B cell (primary cell): ENCODE measurements at regions not wholly inside any gene's neighbourhood (a gene's known extent, or its start where the extent isn't known, plus 50 kb on each side); places are given as distances from the start of the nearest gene placed in this dataset.

Experiments
- ATAC-seq: fragments of 200-7000 bp; cut with Tn5 transposase; one replicate; pipeline ENCODE4 v1.10.0; 2021; ENCODE audit warnings: low read depth, mild to moderate bottlenecking, moderate number of reproducible peaks, moderate library complexity
- CTCF ChIA-PET: fragments of 350-600 bp; sonication (Branson Sonifier 250); formaldehyde crosslinking; loops from one replicate; lab custom pipeline; 2021; ENCODE audit warnings: antibody characterized with exemption, inconsistent platforms; lab: Charles Lee
- POLR2A ChIA-PET: fragments of 350-600 bp; sonication (Branson Sonifier 250); formaldehyde crosslinking; loops from one replicate; lab custom pipeline; 2021; ENCODE audit warnings: antibody characterized with exemption; lab: Charles Lee
- DNase-seq: peaks from one replicate; pipeline ENCODE4 v3.0.0; 2013
- H2AFZ ChIP-seq: 2 replicates; pipeline ENCODE4 v1.6.1; 2012; ENCODE audit warnings: mild to moderate bottlenecking, low read depth, low read length; ENCODE audit not compliant: insufficient read depth, poor library complexity, severe bottlenecking
- H3K27ac ChIP-seq, 2 donors: 1 replicate in 1 of 2; 2 replicates in 1 of 2; pipeline ENCODE4 v1.5.1; 2012 to 2013; ENCODE audit warnings: low read length in 2 of 2, mild to moderate bottlenecking in 2 of 2, moderate library complexity in 1 of 2
- H3K27me3 ChIP-seq, 4 experiments: fragments of 200-600 bp in 1 of 4; sonication (generic) in 1 of 4; replicated peaks in 1 of 4; 1 replicate in 2 of 4; 2 replicates in 2 of 4; pipeline versions ENCODE4 v1.6.1 to v1.7.0; 2013 to 2016; ENCODE audit warnings: low read length in 3 of 4, mild to moderate bottlenecking in 2 of 4, mixed read lengths in 1 of 4, moderate library complexity in 1 of 4; ENCODE audit not compliant: insufficient read depth in 4 of 4, control insufficient read depth in 3 of 4; ENCODE audit errors: control extremely low read depth in 1 of 4
- H3K36me3 ChIP-seq, 2 experiments: replicated peaks in 1 of 2; 1 replicate in 1 of 2; 2 replicates in 1 of 2; pipeline versions ENCODE4 v1.6.1 to v1.7.1; 2013; ENCODE audit warnings: low read length in 1 of 2; ENCODE audit not compliant: insufficient read depth in 2 of 2, control insufficient read depth in 1 of 2; ENCODE audit errors: control extremely low read depth in 1 of 2, extremely low read depth in 1 of 2
- H3K4me1 ChIP-seq, 2 donors: fragments of 200-600 bp in 1 of 2; sonication (generic) in 1 of 2; 1 replicate in 1 of 2; 2 replicates in 1 of 2; pipeline versions ENCODE4 v1.5.1 to v1.6.1; 2013 to 2017; ENCODE audit warnings: low read length in 2 of 2; ENCODE audit not compliant: control insufficient read depth in 2 of 2, insufficient read depth in 2 of 2
- H3K4me2 ChIP-seq: replicated peaks from 2 replicates; pipeline ENCODE3; 2012; ENCODE audit warnings: mild to moderate bottlenecking, low read depth, low read length; ENCODE audit not compliant: poor library complexity, severe bottlenecking
- H3K4me3 ChIP-seq, 5 experiments: fragments of 200-600 bp in 1 of 5; sonication (generic) in 1 of 5; 1 replicate in 3 of 5; 2 replicates in 2 of 5; pipeline versions ENCODE4 v1.5.1 to v1.7.0; 2011 to 2016; ENCODE audit warnings: low read length in 4 of 5, mild to moderate bottlenecking in 4 of 5, low read depth in 2 of 5, control low read depth in 1 of 5, moderate library complexity in 1 of 5; ENCODE audit not compliant: insufficient read depth in 1 of 5; ENCODE audit errors: control extremely low read depth in 1 of 5, extremely low read depth in 1 of 5
- H3K79me2 ChIP-seq: fragments of 200-600 bp; sonication (generic); one replicate; pipeline ENCODE4 v1.6.0; 2016; ENCODE audit warnings: low read length; ENCODE audit not compliant: control insufficient read depth, insufficient read depth
- H3K9ac ChIP-seq: fragments of 200-600 bp; sonication (generic); 2 replicates; pipeline ENCODE4 v1.6.1; 2017; ENCODE audit warnings: mild to moderate bottlenecking, low read length, moderate library complexity
- H3K9me3 ChIP-seq, 3 donors: one replicate each; pipeline versions ENCODE4 v1.6.1 to v1.7.1; 2013; ENCODE audit warnings: low read length in 2 of 3; ENCODE audit not compliant: control insufficient read depth in 2 of 3, insufficient read depth in 1 of 3; ENCODE audit errors: control extremely low read depth in 1 of 3
- H4K20me1 ChIP-seq: 2 replicates; pipeline ENCODE4 v1.6.0; 2012; ENCODE audit warnings: mild to moderate bottlenecking, low read length; ENCODE audit not compliant: insufficient read depth, control insufficient read depth, poor library complexity, severe bottlenecking
- H3K27ac Mint-ChIP-seq: one replicate; pipeline ENCODE4 v1.8.0; 2021; ENCODE audit warnings: mixed read lengths
- H3K27me3 Mint-ChIP-seq: one replicate; pipeline ENCODE4 v1.8.0; 2021; ENCODE audit warnings: mixed read lengths
- H3K4me1 Mint-ChIP-seq: one replicate; pipeline ENCODE4 v1.8.0; 2021; ENCODE audit warnings: mixed read lengths
- H3K4me3 Mint-ChIP-seq: one replicate; pipeline ENCODE4 v1.8.0; 2021; ENCODE audit warnings: mixed read lengths
- H3K9me3 Mint-ChIP-seq: one replicate; pipeline ENCODE4 v1.8.0; 2022; ENCODE audit warnings: mixed read lengths; ENCODE audit not compliant: insufficient read depth
- EZH2 ChIP-seq: IDR thresholded peaks from 2 replicates; pipeline ENCODE4 v1.6.1; 2012; ENCODE audit warnings: borderline replicate concordance, low read depth, mild to moderate bottlenecking, moderate library complexity, low read length; ENCODE audit not compliant: insufficient read depth, poor library complexity, severe bottlenecking
- WGBS: methylation state at CpG from one replicate; pipeline ENCODE4 v1.1.5; 2013; ENCODE audit warnings: missing lambda C conversion rate; ENCODE audit not compliant: insufficient coverage; 5-methylcytosine and 5-hydroxymethylcytosine counted together
- intact Hi-C: fragments of 100-400 bp; cut with micrococcal nuclease; formaldehyde crosslinking; loops from one replicate; pipeline ENCODE4 v1.10.0; 2022
- TF ChIP-seq, protein P1 (sequence below): fragments of 200-600 bp; IDR thresholded peaks from one replicate; pipeline ENCODE4 v1.8.0; 2022; ENCODE audit warnings: antibody characterized with exemption, mild to moderate bottlenecking

DNA sequence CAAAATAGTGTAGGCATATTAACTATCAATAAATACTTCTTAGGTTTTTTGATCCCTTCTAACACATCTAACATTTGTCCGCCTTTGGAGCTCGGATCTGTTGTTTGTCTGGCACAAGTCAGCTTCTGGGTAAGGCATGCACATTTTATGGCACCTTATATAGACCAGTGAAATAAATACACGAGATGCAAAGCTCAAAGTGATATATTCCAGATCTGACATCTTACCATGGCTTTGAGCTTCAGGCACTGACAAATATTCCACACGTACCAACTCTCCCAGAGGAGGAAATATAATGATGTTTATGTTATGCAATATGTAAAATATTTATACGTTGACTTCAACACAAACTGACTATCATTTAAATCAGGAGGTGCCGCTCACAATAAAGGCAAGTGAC lies 430.1 kb upstream of the SMIM21 start:
- Histone ChIP-seq H3K27me3 (no peaks in the 10 kb centered on the region), H4K20me1 (no peaks in the 10 kb centered on the region), H3K36me3 (no peaks in the 10 kb centered on the region), H3K9me3 (peaks cover 0 to 4% (median 0%) of the 10 kb centered on the region in 3 donors), H3K4me2 (no peak overlapping the region), H2AFZ (no peak overlapping the region), H3K4me3 (no peak overlapping the region), H3K4me1 (no peaks in the 10 kb centered on the region), H3K79me2 (no peaks in the 10 kb centered on the region), H3K27ac (no peak overlapping the region), H3K9ac (no peak overlapping the region)
- Mint-ChIP-seq H3K27ac (no peak overlapping the region), H3K4me3 (no peak overlapping the region), H3K4me1 (no peaks in the 10 kb centered on the region), H3K27me3 (peaks cover 6% of the 10 kb centered on the region), H3K9me3 (no peaks in the 10 kb centered on the region)
- intact Hi-C loops: no loop called here
- ATAC-seq (no peak), DNase-seq (no peak)
- TF ChIP-seq, protein P1, sequence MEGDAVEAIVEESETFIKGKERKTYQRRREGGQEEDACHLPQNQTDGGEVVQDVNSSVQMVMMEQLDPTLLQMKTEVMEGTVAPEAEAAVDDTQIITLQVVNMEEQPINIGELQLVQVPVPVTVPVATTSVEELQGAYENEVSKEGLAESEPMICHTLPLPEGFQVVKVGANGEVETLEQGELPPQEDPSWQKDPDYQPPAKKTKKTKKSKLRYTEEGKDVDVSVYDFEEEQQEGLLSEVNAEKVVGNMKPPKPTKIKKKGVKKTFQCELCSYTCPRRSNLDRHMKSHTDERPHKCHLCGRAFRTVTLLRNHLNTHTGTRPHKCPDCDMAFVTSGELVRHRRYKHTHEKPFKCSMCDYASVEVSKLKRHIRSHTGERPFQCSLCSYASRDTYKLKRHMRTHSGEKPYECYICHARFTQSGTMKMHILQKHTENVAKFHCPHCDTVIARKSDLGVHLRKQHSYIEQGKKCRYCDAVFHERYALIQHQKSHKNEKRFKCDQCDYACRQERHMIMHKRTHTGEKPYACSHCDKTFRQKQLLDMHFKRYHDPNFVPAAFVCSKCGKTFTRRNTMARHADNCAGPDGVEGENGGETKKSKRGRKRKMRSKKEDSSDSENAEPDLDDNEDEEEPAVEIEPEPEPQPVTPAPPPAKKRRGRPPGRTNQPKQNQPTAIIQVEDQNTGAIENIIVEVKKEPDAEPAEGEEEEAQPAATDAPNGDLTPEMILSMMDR: no peak
- TF ChIP-seq EZH2: no peak
- ChIA-PET POLR2A (no interaction called here), CTCF (no interaction called here)
- WGBS: 86% methylated on average over 2 of the region's 6 CpGs

DNA sequence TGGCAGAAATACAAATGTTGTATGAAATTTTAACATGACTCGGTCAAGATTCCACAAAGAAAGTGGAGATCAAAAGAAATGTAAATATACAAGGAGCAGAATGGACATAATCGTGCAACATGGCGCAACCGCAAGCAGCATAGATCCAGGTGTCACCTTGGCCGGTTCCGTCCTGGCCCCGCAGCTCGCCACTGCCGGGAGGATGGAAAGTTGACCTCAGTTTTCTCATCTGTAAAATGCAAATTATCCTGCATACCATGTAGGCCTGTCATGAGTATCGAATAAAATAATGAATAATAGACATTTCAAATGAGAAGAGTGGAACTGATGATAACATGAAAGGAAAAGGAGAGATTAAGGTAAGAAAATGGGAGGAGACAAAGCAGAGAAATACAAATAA lies 427.3 kb upstream of the SMIM21 start:
- no peak for DNase-seq
- H3K9me3 Mint-ChIP-seq: no peaks in the 10 kb centered on the region
- ChIA-PET POLR2A (no interaction called here), CTCF (interaction anchor here (0.5 kb wide), 1 partner anchor 1232 kb away, joined by 3 read pairs; no protein-coding TSS in a partner anchor)
- no peak for ATAC-seq
- Histone ChIP-seq H3K36me3 (no peaks in the 10 kb centered on the region), H3K9me3 (no peaks in the 10 kb centered on the region), H3K4me2 (no peak overlapping the region), H3K27ac (no peak overlapping the region), H3K79me2 (no peaks in the 10 kb centered on the region), H2AFZ (no peak overlapping the region), H3K9ac (no peak overlapping the region), H3K4me3 (no peak overlapping the region), H3K4me1 (no peaks in the 10 kb centered on the region), H4K20me1 (no peaks in the 10 kb centered on the region), H3K27me3 (no peaks in the 10 kb centered on the region)
- WGBS: 94% methylated on average over 8 of the region's 10 CpGs
- no peaks in the 10 kb centered on the region for H3K4me1 Mint-ChIP-seq
- no peaks in the 10 kb centered on the region for H3K27me3 Mint-ChIP-seq
- TF ChIP-seq, protein P1: no peak
- no peak for TF ChIP-seq EZH2
- H3K4me3 Mint-ChIP-seq: no peak overlapping the region
- intact Hi-C loops: no loop called here
- no peak overlapping the region for H3K27ac Mint-ChIP-seq
